A673 (cell line): ENCODE measurements at regions not wholly inside any gene's neighbourhood (a gene's known extent, or its start where the extent isn't known, plus 50 kb on each side); places are given as distances from the start of the nearest gene placed in this dataset.

Experiments used
- EZH2 ChIP-seq: fragments of 200-600 bp; sonication (generic); IDR thresholded peaks from 2 replicates; pipeline ENCODE4 v1.6.1; 2017; ENCODE audit warnings: borderline replicate concordance, low read depth, mild to moderate bottlenecking, mixed read lengths, antibody characterized with exemption, low read length; ENCODE audit not compliant: poor library complexity, severe bottlenecking
- TF ChIP-seq, protein P1 (sequence below): fragments of 300-800, 200-600 bp; sonication (generic); conservative IDR thresholded peaks from 2 replicates; pipeline ENCODE4 v1.5.1; 2017; ENCODE audit warnings: low read depth, mild to moderate bottlenecking, antibody characterized with exemption, low read length, moderate library complexity, mixed read lengths

DNA sequence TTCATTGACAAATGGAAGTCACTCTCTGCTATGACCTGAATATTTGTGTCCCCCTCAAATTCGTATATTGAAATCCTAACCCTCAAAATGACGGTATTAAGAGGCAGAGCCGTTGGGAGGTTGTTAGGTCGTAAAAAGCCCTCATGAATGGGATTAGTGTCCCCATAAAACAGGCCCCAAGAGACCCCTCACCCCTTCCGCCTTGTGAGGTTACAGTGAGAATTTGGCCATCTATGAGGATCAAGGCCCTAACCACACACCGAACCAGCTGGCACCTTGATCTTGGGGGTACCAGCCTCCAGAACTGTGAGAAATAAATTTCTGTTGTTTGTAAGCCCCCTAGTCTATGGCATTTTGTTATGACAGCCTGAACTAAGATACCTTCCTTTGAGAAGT, 52.5 kb upstream of the SLC22A16 start:
- no peak for TF ChIP-seq EZH2
- TF ChIP-seq, protein P1, sequence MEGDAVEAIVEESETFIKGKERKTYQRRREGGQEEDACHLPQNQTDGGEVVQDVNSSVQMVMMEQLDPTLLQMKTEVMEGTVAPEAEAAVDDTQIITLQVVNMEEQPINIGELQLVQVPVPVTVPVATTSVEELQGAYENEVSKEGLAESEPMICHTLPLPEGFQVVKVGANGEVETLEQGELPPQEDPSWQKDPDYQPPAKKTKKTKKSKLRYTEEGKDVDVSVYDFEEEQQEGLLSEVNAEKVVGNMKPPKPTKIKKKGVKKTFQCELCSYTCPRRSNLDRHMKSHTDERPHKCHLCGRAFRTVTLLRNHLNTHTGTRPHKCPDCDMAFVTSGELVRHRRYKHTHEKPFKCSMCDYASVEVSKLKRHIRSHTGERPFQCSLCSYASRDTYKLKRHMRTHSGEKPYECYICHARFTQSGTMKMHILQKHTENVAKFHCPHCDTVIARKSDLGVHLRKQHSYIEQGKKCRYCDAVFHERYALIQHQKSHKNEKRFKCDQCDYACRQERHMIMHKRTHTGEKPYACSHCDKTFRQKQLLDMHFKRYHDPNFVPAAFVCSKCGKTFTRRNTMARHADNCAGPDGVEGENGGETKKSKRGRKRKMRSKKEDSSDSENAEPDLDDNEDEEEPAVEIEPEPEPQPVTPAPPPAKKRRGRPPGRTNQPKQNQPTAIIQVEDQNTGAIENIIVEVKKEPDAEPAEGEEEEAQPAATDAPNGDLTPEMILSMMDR: no peak
